Iris pigment epithelial cell (primary cell): ENCODE measurements at regions not wholly inside any gene's neighbourhood (a gene's known extent, or its start where the extent isn't known, plus 50 kb on each side); places are given as distances from the start of the nearest gene placed in this dataset.

Experiments
- DNase-seq: peaks from one replicate; pipeline ENCODE4 v3.0.0-alpha.2; 2011; ENCODE audit warnings: low read depth

DNA sequence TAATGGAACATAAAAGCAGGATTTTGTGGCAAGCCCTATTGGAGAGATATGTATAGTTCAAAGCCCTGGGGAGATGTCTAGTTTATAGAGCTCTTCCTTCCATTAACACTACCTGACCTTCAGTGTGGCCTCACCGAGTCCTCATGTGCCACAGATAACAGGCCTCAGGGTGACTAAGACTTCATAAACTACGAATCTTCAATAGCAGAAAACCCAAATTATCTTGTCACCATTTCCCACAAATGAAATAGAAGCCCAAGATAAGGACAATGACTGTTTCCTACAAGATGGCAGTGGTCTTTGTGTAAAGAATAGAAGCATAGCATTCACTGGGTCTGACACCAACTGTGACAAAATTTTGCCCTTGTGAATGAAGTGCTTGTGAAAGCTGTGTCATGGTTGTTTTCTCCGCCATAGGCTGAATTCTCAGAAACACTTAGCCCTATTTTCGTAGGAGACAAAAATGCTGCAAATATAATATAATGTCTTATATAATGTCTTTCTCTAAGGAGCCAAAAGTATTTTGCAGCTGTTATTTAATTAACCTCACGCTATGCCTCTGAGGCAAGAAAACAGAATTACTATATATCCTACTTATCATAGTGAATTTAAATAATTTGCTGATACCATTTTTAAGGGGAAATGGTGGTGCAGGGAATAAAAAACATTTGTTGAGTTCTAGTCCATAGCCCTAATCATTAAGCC lies 136.7 kb upstream of the CWC22 start:
- no peak for DNase-seq

DNA sequence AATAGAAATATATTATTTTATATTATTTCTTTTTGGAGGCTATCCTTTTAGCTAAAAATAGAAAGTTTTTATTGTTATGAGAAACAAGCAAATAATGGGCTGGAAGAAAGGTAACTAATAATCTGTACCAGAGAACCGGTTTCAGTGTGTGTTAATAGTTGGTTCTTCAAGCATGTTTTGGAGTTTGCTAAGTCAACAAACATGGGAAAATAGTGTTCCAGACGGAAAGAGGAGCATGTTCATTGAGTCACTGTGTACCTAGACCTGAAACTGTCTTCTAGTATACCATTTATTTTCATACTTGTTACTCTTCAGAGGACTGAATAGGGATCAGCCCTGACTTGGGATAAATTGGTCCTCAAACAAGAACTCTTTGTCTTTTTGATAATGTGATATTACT lies 134.5 kb upstream of the CWC22 start:
- DNase-seq = no peak

DNA sequence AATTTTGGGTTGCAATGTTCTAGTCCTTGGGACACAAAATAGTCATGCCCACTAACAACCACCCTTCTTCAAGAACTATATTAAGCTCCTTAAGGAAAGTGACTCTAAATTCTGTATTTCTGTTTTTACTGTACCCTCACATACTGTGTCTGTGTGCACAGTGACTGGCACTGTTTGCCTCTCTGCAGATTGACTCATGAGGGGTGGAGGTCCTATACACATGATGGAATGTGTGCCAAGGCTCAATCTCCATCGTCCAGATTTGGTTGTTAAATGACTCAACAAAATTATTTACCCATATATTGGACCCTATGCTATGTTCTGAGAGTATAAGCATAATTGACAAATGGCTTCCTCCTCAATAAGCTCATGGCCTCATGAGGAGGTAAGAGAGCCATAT lies 126.6 kb upstream of the CWC22 start:
- no peak for DNase-seq

DNA sequence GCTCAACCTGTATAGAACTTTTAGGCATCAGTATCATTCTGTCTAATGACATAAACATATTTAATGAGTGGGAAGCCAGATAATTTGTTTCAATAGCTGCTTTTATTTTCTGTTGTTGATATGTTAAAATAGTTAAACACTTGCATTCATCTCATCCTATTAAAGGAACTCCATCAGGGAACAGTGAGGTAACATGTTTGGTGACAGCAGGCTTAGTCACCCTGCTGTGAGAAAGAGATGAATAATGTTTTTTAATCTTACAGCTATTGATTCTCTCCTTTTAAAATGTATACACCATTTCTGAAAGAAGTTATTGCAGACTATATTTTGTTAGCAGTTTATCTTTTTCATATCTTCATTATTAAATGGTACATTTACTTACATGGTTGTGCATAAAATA lies 123.3 kb upstream of the CWC22 start:
- peak; percentile 41 for DNase-seq

DNA sequence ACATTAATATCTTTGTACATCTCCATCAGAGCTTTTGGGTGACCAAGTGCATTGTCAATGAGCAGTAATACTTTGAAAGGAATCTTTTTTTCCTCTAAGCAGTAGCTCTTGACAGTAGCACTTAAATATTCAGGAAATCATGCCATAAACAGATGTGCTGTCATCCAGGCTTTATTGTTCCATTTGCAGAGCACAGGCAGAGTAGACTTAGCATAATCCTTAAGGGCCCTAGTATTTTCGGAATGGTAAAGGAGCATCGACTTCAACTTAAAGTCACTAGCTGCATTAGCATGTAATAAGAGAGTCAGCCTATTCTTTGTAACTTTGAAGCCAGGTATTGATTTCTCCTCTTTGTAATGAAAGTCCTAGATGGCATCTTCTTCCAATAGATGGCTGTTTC lies 121.8 kb upstream of the CWC22 start:
- no peak for DNase-seq

GRCh38 chr2:180125245-180125962 lies 118.3 kb upstream of the CWC22 start:
- DNase-seq = peak; percentile 94

DNA sequence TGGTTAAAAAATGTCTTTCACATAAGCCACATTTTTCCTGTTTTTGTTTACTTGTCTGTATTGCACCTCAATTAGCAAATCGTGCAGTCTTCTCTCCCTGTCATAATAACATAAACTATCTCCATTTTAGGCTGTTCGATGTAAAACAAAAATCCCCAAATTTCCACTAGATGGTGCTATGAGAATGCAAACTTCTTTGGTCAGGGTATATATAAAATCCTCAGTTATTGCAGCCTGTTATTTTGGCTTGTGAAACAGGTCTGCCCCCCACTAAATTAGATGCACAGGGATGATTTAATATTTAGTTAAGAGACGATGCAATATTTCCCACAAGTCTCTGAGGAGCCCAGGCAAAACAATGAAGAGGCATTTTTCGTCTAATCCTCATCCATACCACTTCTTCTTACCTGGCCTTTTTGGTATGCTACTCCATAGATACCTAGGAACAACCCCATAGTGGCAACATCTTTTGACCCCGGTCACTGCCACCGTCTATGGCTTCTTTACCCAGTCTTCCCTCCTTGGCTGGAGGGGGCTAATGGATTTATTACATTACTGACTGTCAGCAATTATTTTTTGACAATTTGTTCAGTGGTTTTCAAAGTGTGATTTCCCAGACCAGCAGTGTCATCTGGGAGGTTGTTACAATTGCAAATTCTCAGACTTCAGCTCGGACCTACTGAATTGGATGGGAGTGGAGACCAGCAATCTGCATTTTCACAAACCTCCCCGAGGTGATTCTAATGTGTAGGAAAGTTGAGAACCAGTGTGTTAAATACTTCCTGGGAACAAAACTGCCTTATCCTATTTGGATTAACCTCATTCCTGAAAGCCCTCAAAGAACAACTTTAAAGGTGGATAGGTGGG lies 117.4 kb upstream of the CWC22 start:
- peak; percentile 51 for DNase-seq

DNA sequence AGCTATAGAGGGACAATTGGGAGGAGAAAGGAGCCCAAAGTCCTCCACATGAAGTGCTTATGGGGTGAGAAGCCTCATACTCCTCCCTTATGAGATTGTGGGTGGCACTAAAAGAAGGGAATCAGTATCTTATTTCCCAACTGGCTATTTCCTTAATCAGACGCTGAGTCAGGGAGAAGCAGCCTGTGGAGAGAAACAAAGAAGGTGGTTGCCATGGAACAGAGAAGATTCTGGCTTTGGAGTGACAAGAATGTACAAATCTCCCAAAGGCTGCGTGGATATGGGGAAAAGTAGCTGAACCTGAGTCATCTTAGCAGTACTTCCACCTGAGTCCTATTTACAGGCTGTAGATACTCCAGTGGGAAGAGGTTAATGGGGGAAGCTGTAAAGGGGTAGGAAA lies 115.8 kb upstream of the CWC22 start:
- peak; percentile 59 for DNase-seq

- DNase-seq = peak; percentile 5
Observed at GRCh38 chr2:180115675-180116074, 108.6 kb upstream of the CWC22 start.

- no peak for DNase-seq
Observed at GRCh38 chr2:180115269-180115668, 108.2 kb upstream of the CWC22 start.

DNA sequence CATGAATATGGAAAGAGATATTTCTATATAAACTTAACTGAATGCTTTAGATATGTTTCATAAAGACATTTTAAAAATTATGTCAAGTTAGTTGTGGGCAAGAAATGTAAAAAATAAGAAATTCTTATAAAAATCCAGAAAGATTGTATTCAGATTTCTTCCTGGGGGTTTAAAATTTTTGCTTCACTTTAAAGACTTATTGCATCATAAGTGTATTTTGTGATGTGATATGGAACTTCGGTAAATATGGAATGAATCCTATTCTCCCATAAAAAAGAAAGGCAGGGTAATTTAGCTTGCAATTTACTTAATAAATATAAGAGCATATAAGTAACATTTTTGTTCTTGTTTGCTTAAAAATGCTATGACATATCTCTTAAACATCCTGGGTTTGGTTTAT lies 104.8 kb upstream of the CWC22 start:
- no peak for DNase-seq

GRCh38 chr2:180110469-180110868 lies 103.4 kb upstream of the CWC22 start:
- DNase-seq = no peak

DNA sequence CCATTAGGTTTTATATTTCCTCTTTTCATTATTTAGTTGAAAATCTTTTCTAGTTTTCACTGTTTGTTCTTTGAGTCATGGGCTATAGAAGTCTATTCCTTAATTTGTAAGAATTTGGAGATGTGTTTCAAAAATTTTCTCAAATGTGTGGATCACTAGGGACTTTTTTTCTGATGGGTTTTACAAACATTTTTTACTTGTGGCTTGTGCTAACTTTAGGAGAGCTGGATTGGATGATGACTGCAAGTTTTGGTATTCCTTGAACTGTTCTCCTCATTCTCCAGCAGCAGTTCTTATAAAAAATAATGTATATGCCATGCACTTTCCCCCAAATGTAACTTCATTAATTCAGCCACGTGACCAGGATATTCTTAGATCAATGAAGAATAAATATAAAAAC lies 94.7 kb upstream of the CWC22 start:
- DNase-seq = no peak

- no peak for DNase-seq
Observed at GRCh38 chr2:180099308-180099707, 92.2 kb upstream of the CWC22 start.

- no peak for DNase-seq
Observed at GRCh38 chr2:180085144-180085543, 78.0 kb upstream of the CWC22 start.

DNA sequence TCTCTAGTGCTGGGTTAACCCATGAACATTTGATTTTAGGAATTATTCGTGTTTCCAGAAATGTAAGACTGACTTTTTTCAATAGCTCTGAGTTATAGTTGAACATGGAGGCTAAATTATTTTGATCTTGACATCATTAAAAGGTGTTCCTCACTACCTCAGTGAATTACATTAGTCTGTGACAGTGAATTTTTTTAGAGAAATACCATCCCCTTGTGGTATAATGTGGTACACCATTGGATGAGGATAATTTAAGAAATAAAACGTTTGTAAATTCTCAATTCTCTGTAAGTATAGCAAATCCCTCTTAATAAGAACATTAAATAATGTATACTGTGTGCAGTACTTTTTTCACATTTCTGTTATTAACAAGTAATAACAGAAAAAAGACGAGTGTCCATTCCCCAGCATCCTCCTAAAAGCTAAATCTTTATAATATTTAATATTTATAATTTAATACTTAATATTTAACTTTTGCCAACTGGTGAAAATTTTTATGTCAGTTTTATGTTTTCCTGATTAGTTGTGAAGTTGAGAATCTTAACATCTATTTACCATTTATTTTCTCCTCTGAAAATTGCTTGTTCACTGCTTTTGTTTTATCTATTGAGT lies 70.3 kb upstream of the CWC22 start:
- peak; percentile 19 for DNase-seq

DNA sequence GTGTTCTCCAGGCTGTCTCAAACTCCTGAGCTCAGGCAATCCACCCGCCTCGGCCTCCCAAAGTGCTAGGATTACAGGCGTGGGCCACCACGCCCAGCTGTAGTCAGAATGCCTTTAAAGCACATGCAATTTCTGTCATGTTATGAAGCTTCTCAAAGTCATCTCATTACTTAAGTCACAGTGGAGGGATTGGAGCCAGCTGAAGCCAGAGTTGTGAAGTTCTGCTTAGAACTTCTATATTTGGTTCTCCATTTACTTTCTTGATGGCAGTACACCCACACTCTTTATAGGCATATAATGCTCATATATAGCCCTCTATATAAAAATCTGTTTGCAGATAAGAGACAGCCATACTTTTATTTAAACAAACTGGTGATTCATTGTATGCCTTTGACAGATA lies 68.8 kb upstream of the CWC22 start:
- DNase-seq = no peak

DNA sequence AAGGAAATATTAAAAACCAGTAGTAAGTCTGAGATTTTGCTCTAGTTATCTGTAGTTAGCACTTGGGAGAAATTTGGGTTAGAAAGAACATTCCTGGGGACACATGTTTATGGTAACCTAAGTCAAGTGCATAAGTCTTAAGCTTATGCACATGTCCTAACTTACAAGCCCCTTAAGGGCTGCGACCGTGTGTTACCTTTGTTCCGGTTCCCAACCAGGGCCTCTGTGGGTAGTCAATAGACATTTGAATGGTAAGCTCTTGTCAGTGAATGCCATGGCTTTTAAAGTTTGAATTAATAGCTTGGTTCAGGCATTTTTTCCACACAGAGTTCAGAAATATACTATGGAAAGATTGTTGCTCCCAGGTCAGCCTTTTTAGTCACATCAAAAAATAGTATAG lies 64.7 kb upstream of the CWC22 start:
- no peak for DNase-seq

DNA sequence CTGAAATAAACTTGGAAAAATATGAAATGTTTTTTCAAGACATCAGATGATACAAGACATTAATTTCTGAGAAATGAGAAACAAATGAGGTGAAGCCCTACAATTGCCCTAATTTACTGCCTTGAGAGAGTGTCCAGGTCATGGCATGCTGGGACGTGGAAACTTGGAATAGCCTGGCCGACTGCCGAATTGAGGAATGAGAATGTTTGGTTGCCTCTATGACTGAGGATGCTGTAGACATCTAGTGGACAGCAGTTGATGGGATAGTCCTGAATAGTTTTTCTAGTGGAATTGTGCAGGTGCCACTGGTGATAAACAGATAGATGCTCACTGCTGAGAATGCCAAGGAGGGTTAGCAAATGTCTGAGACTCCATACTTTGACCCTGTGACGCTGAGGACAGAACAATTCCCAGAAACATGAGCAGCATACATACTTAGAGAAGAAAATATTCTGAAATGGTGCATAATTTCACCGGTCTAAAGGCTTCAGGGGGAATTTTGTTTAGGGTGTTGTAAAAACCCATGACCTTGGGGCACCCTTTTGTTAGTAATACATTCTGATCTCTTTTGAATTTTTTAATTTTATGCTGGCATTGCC lies 56.5 kb upstream of the CWC22 start:
- DNase-seq = no peak

GRCh38 chr2:180062178-180062577 lies 55.1 kb upstream of the CWC22 start:
- DNase-seq = no peak

GRCh38 chr2:180061546-180061945 lies 54.4 kb upstream of the CWC22 start:
- no peak for DNase-seq

GRCh38 chr2:180061085-180061484 lies 54.0 kb upstream of the CWC22 start:
- no peak for DNase-seq
